ENCODE measurements at regions not wholly inside any gene's neighbourhood (a gene's known extent, or its start where the extent isn't known, plus 50 kb on each side); places are given as distances from the start of the nearest gene placed in this dataset.

DNA sequence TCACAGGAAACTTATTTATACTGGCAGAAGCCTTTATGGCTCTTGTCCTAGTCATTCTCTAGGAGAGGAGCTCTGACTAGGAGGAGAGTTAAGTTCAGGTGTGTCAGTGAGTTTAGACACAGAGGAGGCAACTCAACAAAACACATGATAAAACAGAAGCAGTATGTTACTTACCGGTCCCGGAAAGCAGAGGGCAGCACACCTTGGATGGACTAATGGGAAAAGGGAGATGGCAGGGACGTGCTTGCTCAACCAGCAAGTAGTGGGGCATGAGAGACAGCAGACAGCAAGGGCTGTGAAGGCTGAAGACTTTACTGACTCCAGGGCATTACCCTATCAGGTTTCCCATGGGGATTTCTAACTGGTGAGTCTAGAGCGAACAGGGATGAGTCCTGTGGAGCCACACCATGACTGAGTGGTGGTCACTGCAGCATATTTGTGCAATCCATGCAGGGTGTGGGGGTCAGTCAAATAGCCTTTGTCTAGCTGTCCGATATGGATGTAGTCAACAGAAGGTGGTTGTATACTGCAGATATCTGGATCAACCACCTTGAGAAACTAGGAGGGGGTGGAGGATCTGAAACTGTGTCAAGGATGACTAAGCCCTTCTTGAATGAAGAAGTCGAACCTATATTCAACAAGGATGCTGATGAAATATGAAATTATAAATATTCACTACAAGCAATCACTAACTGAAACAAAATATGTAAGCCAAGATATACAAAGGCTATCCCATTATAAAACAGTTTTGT, 596.3 kb upstream of the CHRM3 start:
- Histone ChIP-seq H3K4me1 (ENCODE audit: control insufficient read depth in 2 of 2, insufficient read depth in 2 of 2, low read length in 2 of 2) (no peaks in the 10 kb centered on the region), H3K36me3 (replicated peaks in 1 of 2; ENCODE audit: control extremely low read depth in 1 of 2, control insufficient read depth in 1 of 2, extremely low read depth in 1 of 2, insufficient read depth in 2 of 2, low read length in 1 of 2) (no peaks in the 10 kb centered on the region), H3K27me3 (replicated peaks in 1 of 4; ENCODE audit: control extremely low read depth in 1 of 4, control insufficient read depth in 3 of 4, insufficient read depth in 4 of 4, low read length in 3 of 4) (no peaks in the 10 kb centered on the region), H2AFZ (ENCODE audit: insufficient read depth, low read depth, low read length, poor library complexity, severe bottlenecking) (no peak overlapping the region), H3K4me3 (ENCODE audit: control extremely low read depth in 1 of 5, extremely low read depth in 1 of 5, insufficient read depth in 1 of 5, low read depth in 2 of 5, low read length in 4 of 5) (no peak overlapping the region), H3K9ac (ENCODE audit: low read length) (no peak overlapping the region), H3K79me2 (ENCODE audit: control insufficient read depth, insufficient read depth, low read length) (no peaks in the 10 kb centered on the region), H3K4me2 (replicated peaks; ENCODE audit: low read depth, low read length, poor library complexity, severe bottlenecking) (no peak overlapping the region), H3K9me3 (ENCODE audit: control extremely low read depth in 1 of 3, control insufficient read depth in 2 of 3, insufficient read depth in 1 of 3, low read length in 2 of 3) (no peaks in the 10 kb centered on the region), H4K20me1 (ENCODE audit: control insufficient read depth, insufficient read depth, low read length, poor library complexity, severe bottlenecking) (no peaks in the 10 kb centered on the region), H3K27ac (ENCODE audit: low read length in 2 of 2) (no peak overlapping the region)
- Mint-ChIP-seq H3K4me3 (no peak overlapping the region), H3K27ac (no peak overlapping the region), H3K9me3 (ENCODE audit: insufficient read depth) (peaks cover 4% of the 10 kb centered on the region), H3K4me1 (no peaks in the 10 kb centered on the region), H3K27me3 (no peaks in the 10 kb centered on the region)
- ATAC-seq (ENCODE audit: low read depth) (no peak), DNase-seq (no peak)
- ChIA-PET CTCF (no interaction called here), POLR2A (no interaction called here)
- TF ChIP-seq EZH2 (IDR thresholded peaks at IDR 0.05; ENCODE audit: borderline replicate concordance, insufficient read depth, low read depth, low read length, poor library complexity, severe bottlenecking), result no peak
- no peak for TF ChIP-seq CTCF (IDR thresholded peaks at IDR 0.05)
- WGBS (ENCODE audit: insufficient coverage), result 82% methylated on average over 5 of the region's 6 CpGs
- intact Hi-C loops (cut with micrococcal nuclease), result no loop called here

- H3K79me2 ChIP-seq (ENCODE audit: control insufficient read depth, insufficient read depth, low read length), result no peaks in the 10 kb centered on the region
- no peaks in the 10 kb centered on the region for H4K20me1 ChIP-seq (ENCODE audit: control insufficient read depth, insufficient read depth, low read length, poor library complexity, severe bottlenecking)
- TF ChIP-seq CTCF (IDR thresholded peaks at IDR 0.05) (no peak), EZH2 (IDR thresholded peaks at IDR 0.05; ENCODE audit: borderline replicate concordance, insufficient read depth, low read depth, low read length, poor library complexity, severe bottlenecking) (no peak)
- no peak overlapping the region for H2AFZ ChIP-seq (ENCODE audit: insufficient read depth, low read depth, low read length, poor library complexity, severe bottlenecking)
- 75% methylated on average over 4 of the region's 5 CpGs for WGBS (ENCODE audit: insufficient coverage)
- Mint-ChIP-seq H3K27ac (no peak overlapping the region), H3K9me3 (ENCODE audit: insufficient read depth) (peaks cover 2% of the 10 kb centered on the region), H3K27me3 (no peaks in the 10 kb centered on the region), H3K4me1 (no peaks in the 10 kb centered on the region), H3K4me3 (no peak overlapping the region)
- ChIA-PET POLR2A (no interaction called here), CTCF (no interaction called here)
- no peaks in the 10 kb centered on the region for H3K36me3 ChIP-seq (replicated peaks in 1 of 2; ENCODE audit: control extremely low read depth in 1 of 2, control insufficient read depth in 1 of 2, extremely low read depth in 1 of 2, insufficient read depth in 2 of 2, low read length in 1 of 2)
- H3K27me3 ChIP-seq (replicated peaks in 1 of 4; ENCODE audit: control extremely low read depth in 1 of 4, control insufficient read depth in 3 of 4, insufficient read depth in 4 of 4, low read length in 3 of 4), result no peaks in the 10 kb centered on the region
- no peak for DNase-seq
- no peak overlapping the region for H3K4me2 ChIP-seq (replicated peaks; ENCODE audit: low read depth, low read length, poor library complexity, severe bottlenecking)
- H3K4me3 ChIP-seq (ENCODE audit: control extremely low read depth in 1 of 5, extremely low read depth in 1 of 5, insufficient read depth in 1 of 5, low read depth in 2 of 5, low read length in 4 of 5), result no peak overlapping the region
- intact Hi-C loops (cut with micrococcal nuclease), result no loop called here
- ATAC-seq (ENCODE audit: low read depth), result no peak
- no peaks in the 10 kb centered on the region for H3K9me3 ChIP-seq (ENCODE audit: control extremely low read depth in 1 of 3, control insufficient read depth in 2 of 3, insufficient read depth in 1 of 3, low read length in 2 of 3)
- H3K9ac ChIP-seq (ENCODE audit: low read length), result no peak overlapping the region
- H3K27ac ChIP-seq (ENCODE audit: low read length in 2 of 2), result no peak overlapping the region
- no peaks in the 10 kb centered on the region for H3K4me1 ChIP-seq (ENCODE audit: control insufficient read depth in 2 of 2, insufficient read depth in 2 of 2, low read length in 2 of 2)
Observed at GRCh38 chr1:238787471-238787870, 598.9 kb upstream of the CHRM3 start.

Data from B cell (primary cell).